ENCODE measurements at regions not wholly inside any gene's neighbourhood (a gene's known extent, or its start where the extent isn't known, plus 50 kb on each side); places are given as distances from the start of the nearest gene placed in this dataset.

DNA sequence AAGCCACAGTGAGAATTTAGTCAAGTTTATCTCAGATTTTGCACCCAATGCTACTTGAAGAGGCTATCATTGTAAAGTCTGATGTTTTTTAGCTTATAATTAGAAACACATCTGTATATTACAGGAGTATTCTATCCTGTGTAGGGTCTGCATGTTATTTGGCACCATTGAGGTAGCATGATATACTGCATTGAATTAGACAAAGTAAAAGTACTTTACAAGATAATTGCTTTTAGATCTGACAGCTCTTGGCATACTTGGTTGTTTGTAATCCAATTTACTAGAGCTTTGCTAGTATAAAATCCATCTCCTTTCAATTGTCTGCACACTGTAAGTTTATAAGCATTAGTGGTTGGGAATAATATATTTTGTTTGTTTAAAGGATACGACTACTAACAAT lies 714.3 kb downstream of the ANKRD7 start:
- TF ChIP-seq, protein P1, sequence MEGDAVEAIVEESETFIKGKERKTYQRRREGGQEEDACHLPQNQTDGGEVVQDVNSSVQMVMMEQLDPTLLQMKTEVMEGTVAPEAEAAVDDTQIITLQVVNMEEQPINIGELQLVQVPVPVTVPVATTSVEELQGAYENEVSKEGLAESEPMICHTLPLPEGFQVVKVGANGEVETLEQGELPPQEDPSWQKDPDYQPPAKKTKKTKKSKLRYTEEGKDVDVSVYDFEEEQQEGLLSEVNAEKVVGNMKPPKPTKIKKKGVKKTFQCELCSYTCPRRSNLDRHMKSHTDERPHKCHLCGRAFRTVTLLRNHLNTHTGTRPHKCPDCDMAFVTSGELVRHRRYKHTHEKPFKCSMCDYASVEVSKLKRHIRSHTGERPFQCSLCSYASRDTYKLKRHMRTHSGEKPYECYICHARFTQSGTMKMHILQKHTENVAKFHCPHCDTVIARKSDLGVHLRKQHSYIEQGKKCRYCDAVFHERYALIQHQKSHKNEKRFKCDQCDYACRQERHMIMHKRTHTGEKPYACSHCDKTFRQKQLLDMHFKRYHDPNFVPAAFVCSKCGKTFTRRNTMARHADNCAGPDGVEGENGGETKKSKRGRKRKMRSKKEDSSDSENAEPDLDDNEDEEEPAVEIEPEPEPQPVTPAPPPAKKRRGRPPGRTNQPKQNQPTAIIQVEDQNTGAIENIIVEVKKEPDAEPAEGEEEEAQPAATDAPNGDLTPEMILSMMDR (IDR thresholded peaks at IDR 0.05), result no peak
- no peak for TF ChIP-seq CHD2 (IDR thresholded peaks at IDR 0.05; ENCODE audit: low read length, partially characterized antibody)
- TF ChIP-seq RAD21 (conservative IDR thresholded peaks at IDR 0.05 in 1 of 2, IDR thresholded peaks at IDR 0.05 in 1 of 2), result no peak
